WTC11 (cell line): ENCODE measurements at regions not wholly inside any gene's neighbourhood (a gene's known extent, or its start where the extent isn't known, plus 50 kb on each side); places are given as distances from the start of the nearest gene placed in this dataset.

Source experiments
- TF ChIP-seq, protein P1 (sequence below): fragments of 200-600 bp; IDR thresholded peaks from 2 replicates; pipeline ENCODE4 v1.8.0; 2022; ENCODE audit warnings: antibody characterized with exemption
- TF ChIP-seq, protein P2 (sequence below): sonication (generic); formaldehyde crosslinking; IDR thresholded peaks from 2 replicates; pipeline ENCODE4 v1.8.1; 2022; ENCODE audit warnings: low read depth, mild to moderate bottlenecking, moderate library complexity, missing genetic modification reagents, borderline replicate concordance

- TF ChIP-seq, protein P1, sequence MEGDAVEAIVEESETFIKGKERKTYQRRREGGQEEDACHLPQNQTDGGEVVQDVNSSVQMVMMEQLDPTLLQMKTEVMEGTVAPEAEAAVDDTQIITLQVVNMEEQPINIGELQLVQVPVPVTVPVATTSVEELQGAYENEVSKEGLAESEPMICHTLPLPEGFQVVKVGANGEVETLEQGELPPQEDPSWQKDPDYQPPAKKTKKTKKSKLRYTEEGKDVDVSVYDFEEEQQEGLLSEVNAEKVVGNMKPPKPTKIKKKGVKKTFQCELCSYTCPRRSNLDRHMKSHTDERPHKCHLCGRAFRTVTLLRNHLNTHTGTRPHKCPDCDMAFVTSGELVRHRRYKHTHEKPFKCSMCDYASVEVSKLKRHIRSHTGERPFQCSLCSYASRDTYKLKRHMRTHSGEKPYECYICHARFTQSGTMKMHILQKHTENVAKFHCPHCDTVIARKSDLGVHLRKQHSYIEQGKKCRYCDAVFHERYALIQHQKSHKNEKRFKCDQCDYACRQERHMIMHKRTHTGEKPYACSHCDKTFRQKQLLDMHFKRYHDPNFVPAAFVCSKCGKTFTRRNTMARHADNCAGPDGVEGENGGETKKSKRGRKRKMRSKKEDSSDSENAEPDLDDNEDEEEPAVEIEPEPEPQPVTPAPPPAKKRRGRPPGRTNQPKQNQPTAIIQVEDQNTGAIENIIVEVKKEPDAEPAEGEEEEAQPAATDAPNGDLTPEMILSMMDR = no peak
- TF ChIP-seq, protein P2, sequence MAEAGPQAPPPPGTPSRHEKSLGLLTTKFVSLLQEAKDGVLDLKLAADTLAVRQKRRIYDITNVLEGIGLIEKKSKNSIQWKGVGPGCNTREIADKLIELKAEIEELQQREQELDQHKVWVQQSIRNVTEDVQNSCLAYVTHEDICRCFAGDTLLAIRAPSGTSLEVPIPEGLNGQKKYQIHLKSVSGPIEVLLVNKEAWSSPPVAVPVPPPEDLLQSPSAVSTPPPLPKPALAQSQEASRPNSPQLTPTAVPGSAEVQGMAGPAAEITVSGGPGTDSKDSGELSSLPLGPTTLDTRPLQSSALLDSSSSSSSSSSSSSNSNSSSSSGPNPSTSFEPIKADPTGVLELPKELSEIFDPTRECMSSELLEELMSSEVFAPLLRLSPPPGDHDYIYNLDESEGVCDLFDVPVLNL (CRISPR knock-in tag) = no peak
These were observed 1506.6 kb downstream of the PCDH7 start for GRCh38 chr4:32226733-32227132.
